ENCODE measurements at regions not wholly inside any gene's neighbourhood (a gene's known extent, or its start where the extent isn't known, plus 50 kb on each side); places are given as distances from the start of the nearest gene placed in this dataset.
"Not testable (repeated sequence)": the region's sequence is repeated elsewhere in the genome, so short reads cannot be mapped to it uniquely, and the experiment has no call there.

- DNase-seq, result no peak
Observed at GRCh38 chr6:154637392-154637791, 95.8 kb upstream of the SCAF8 start.

DNA sequence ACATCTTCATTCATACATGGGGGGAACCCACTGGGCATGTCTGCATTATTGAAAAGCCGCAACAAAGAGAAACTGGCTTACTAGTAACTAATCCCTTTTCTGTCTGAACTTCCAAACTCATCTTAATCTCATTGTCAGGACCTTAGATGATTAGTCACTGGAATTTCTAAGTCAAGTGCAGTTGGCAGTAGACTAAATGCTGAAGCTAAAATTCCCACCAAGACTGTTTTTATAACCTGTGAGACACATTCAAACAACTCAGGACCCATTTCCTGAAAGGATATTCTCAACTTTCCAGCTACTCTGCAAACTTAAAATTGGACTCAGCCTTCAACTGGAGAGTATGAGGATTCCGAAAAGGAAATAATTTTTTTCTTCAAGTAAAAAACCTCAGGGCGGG lies 94.8 kb upstream of the SCAF8 start:
- DNase-seq, result no peak

DNA sequence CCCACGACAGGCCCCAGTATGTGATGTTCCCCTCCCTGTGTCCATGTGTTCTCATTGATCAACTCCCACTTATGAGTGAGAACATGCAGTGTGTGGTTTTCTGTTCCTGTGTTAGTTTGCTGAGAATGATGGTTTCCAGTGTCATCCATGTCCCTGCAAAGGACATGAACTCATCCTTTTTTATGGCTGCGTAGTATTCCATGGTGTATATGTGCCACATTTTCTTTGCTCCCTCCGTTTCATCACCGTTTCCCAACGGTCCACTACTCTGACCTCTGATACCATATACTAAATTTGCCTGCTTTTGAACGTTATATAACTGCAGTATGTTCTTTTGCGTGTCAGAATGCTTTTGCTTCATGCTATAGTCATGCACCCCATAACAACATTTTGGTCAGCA lies 94.0 kb upstream of the SCAF8 start:
- not testable (repeated sequence) for DNase-seq

GRCh38 chr6:154648188-154648887 lies 84.9 kb upstream of the SCAF8 start:
- DNase-seq, result no peak

DNA sequence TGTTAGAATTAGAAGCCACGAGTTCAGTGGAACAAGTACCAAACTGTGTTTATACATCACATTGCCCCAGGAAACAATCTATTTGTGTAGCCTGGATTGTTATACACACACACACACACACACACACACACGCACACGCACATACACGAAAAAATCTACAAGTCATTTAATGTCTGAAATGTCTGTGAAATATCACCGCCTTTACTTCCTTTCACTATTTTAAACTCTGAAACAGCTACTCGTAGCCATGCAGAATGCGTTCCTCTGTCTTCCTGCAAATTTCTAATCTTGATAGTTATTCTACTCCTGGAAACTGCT lies 84.4 kb upstream of the SCAF8 start:
- no peak for DNase-seq

DNA sequence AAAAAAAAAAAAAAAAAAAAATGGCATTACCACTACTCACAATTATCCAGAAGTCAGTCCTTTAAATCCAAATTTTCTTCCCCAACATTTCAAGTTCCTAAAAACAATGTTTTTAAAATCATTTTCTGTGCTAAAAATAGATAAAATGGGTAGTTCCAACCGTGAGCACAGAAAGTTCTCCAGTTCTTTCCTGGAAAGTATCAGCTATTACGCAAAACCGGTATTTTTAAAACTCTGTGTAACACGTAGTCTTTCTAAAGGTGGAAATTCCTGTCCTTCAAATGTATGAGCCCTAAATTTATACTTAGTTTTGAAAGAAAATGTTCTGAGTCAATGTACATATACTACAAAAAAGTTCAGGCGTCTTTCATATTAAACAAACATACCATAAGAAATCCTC lies 83.5 kb upstream of the SCAF8 start:
- no peak for DNase-seq

DNA sequence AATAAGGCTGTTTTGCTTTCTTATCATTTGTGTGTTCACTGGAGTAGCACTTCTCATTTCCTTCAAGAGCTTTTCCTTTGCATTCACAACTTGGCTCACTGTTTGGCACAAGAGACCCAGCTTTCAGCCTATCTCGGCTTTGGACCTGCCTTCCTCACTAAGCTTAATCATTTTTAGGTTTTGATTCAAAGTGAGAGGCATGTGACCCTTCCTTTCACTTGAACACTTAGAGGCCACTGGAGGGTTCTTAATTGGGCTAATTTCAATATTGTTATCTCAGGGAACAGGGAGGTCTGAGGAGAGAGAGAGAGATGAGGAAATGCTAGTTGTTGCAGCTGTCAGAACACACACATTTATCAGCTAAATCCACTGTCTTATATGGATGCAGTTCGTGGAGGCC lies 82.9 kb upstream of the SCAF8 start:
- no peak for DNase-seq

GRCh38 chr6:154651656-154652055 lies 81.6 kb upstream of the SCAF8 start:
- DNase-seq, result no peak

GRCh38 chr6:154653385-154653784 lies 79.8 kb upstream of the SCAF8 start:
- DNase-seq, result no peak

DNA sequence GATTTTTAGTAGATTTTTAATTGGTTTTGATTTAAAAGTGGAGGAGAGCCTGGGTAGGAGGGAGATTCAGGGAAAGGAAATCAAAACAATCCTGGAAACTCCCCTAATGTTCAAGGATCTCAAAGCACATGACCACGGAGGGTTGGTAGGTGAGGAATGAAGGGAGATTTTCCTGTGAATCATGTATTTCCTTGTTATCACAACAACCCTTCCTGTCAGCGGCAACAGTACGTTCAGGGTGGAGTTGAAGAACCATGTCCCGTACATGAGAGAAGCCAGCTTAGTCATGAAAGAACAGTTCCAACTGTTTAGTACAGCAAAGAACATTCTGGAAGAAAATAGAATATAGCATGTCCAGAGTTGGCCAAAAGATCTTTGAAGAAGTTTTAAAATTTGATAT lies 79.4 kb upstream of the SCAF8 start:
- no peak for DNase-seq

- DNase-seq, result no peak
Observed at GRCh38 chr6:154656660-154657059, 76.6 kb upstream of the SCAF8 start.

GRCh38 chr6:154661768-154662167 lies 71.4 kb upstream of the SCAF8 start:
- DNase-seq, result no peak

GRCh38 chr6:154664287-154664686 lies 68.9 kb upstream of the SCAF8 start:
- DNase-seq, result no peak

GRCh38 chr6:154668156-154668555 lies 65.1 kb upstream of the SCAF8 start:
- no peak for DNase-seq

DNA sequence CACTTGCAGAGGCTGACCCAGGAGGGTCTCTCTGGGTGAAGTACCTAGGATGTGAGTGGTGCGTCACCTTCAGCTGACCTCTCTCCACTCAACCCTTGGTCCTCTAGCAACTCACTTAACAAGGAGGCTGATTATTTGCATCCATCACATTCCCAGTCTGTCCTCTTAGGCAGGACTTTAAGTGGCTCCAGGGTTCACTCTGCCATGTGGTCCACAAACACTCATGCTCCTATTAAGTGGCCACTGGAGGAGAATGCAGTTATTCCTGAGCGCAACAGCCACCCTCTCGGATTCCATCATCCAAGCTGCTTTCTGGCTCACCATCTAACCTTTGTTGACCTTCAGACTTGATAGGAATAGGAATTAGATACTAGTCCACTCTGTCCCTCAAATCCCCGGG lies 61.1 kb upstream of the SCAF8 start:
- no peak for DNase-seq

GRCh38 chr6:154673919-154674318 lies 59.3 kb upstream of the SCAF8 start:
- DNase-seq, result no peak

DNA sequence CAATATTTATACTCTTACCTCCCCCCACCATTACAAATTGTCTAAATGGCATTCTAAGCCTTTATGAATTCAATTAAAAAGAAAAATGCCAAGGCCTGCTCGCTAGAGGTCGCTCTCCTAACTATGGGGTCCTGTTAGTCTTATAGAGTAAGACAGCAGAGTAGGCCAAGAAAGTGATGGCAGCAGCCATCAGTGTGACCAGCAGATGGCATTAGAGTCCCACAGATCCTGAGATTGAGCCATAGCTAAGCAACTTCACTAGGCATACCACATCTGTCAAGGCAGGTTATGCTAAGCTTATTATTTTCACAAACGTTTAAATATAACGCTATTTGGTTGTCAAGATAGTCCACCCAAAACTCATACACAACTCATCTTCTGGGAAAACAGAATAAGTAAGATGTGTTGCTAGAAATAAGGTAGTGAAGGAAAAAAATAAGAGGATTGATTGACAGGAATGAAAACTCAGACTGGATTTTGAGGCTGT lies 57.6 kb upstream of the SCAF8 start:
- peak; percentile 90 for DNase-seq

- no peak for DNase-seq
Observed at GRCh38 chr6:154682633-154683125, 50.5 kb upstream of the SCAF8 start.

Measured in CD4-positive, alpha-beta T cell treated with Interleukin-6 for 4 hours (primary cell).